HG03457 (cell line): ENCODE measurements at regions not wholly inside any gene's neighbourhood (a gene's known extent, or its start where the extent isn't known, plus 50 kb on each side); places are given as distances from the start of the nearest gene placed in this dataset.

Experiments
- ATAC-seq: cut with Tn5 transposase; IDR thresholded peaks from one replicate; pipeline ENCODE4 v1.9.1; 2021; ENCODE audit warnings: moderate number of reproducible peaks; ENCODE audit not compliant: unreplicated experiment

- no peak for ATAC-seq
Measured at GRCh38 chr2:217749008-217749407, 253.8 kb downstream of the TNS1 start.

- no peak for ATAC-seq
Measured at GRCh38 chr2:217746808-217747207, 256.0 kb downstream of the TNS1 start.

- ATAC-seq, result no peak
Measured at GRCh38 chr2:217743966-217744761, 258.6 kb downstream of the TNS1 start.

GRCh38 chr2:217743407-217743806 is 259.4 kb downstream of the TNS1 start:
- ATAC-seq, result no peak

GRCh38 chr2:217742841-217743240 is 260.0 kb downstream of the TNS1 start:
- no peak for ATAC-seq

DNA sequence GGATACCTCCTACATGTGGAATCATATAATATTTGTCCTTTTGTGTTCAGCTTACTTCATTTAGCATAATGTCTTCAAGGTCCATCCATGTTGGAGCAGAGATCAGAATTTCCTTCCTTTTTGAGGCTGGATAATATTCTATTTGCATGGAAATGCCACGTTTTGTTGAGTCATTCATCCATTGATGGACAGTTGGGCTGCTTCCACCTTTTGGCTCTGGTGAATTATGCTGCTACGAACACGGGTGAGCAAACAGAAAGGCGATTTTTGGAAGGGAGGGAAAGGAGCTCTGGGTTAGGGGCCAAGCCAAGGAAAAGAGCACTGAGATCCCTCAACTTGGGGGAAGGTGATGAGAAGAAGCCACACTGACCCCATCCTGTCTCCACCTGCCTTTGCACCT is 260.5 kb downstream of the TNS1 start:
- no peak for ATAC-seq

DNA sequence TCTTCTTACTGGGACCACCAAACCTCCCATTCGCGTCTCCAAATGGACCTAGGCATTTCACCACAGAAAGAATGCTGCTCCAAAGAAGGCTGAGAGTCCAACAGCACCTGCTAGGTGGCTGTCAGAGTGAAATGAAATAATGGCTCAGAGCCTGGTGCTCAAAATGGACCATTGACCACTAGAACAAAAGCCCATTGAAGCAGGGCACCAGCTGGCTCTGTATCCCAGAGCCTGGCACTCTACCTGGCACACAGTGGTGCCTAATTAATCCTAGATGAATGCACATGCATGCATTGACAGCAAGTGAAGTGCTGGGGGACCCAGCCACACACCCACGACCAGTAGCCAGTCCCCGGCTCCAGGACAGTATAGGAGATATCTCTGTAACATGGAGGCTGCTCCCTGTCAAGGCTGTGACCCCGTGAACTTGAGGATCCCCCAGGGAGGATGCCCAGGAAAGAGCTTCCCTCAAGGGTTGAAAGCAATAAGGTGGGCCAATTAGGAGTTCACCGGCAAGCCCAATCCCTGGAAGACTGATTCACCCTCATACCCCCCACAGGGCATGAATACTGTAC is 261.3 kb downstream of the TNS1 start:
- ATAC-seq, result no peak

DNA sequence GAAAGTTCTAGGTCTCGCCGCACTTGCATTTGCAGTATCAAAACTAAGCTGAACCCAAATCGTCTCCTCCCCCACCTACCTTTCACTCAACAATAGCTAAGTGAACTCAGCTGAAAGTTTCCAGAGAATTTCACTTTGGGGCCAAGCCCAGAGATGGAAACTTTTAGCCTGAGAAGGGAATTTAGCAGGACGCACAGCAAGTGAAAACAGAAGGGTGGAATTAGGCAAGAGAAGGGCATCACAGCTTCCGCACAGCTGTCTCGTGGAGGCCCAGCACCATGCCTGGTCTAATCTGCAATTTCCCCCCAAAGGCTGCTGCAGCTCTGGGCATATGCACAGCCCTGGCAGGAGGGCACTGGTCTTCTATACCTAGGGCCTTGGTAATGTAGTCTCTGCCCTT is 262.0 kb downstream of the TNS1 start:
- no peak for ATAC-seq

DNA sequence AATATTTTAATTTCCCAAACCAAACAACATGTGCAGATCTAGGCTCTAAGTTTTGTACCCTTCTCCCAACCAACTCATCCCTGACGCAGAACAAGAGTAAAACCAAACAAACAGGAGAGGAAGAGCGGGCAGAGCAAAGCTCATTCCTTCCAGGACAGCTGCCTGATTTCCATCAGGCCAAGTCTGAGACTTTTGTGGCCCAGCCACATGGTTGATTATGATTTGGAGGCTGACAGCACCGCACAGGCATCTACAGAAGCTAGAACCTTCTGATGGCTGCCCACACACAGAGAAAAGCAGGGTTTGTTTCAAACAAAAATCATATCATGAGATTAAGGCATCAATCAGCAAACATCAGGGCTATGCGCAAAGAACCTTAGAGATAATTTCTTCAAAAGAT is 262.6 kb downstream of the TNS1 start:
- no peak for ATAC-seq

- ATAC-seq, result no peak
Measured at GRCh38 chr2:217739741-217740140, 263.1 kb downstream of the TNS1 start.

GRCh38 chr2:217738061-217738460 is 264.7 kb downstream of the TNS1 start:
- ATAC-seq, result no peak

GRCh38 chr2:217736776-217737550 is 265.8 kb downstream of the TNS1 start:
- no peak for ATAC-seq

GRCh38 chr2:217735899-217736298 is 266.9 kb downstream of the TNS1 start:
- no peak for ATAC-seq

DNA sequence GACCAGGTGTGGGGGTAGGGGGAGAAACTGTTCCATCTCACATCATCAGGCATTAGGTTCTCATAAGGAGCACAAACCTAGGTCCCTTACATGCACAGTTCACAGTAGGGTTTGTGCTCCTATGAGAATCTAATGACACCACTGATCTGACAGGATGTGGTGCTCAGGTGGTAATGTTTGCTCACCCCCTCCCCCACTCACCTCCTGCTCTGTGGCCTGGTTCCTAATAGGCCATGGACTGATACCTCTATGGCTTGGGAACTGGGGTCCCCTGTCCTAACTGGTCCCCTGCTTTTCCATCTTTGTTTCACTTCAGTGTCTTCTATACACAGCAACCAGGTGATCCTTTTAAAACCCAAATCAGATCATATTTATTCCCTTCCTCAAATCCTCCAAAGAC is 267.8 kb downstream of the TNS1 start:
- ATAC-seq, result no peak

GRCh38 chr2:217733461-217733860 is 269.3 kb downstream of the TNS1 start:
- no peak for ATAC-seq

GRCh38 chr2:217732992-217733391 is 269.8 kb downstream of the TNS1 start:
- no peak for ATAC-seq

- ATAC-seq, result no peak
Measured at GRCh38 chr2:217731805-217732204, 271.0 kb downstream of the TNS1 start.

DNA sequence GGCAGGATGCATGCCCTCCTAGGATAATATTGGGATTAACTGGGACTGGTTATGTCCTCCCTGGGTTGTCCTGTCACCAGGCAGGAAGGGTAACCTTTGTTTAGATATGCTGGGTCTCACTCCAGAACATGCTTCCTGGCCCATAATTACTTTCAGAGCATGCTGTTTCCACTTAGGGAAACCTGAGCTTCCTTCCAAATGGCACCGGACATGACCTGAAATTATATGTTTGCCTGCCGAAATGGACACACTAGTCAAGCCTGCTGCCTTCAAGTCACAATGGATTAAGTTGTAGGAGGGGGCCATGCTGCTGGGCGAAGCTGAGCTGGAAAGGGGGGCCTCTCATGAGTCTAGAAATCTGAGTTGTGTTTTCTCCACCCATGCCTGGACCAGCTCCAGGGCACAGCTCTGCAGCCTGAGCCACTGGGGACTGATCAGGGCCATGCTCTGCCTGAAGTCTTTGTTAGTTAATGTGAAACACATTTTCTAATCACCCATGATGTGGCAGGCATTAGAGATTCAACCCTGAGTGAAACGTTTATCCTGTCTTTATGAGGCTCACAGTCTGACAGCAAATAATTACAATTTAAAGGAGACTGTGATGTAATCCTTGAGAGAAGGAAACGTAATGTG is 273.3 kb downstream of the TNS1 start:
- no peak for ATAC-seq

GRCh38 chr2:217727801-217728200 is 275.0 kb downstream of the TNS1 start:
- ATAC-seq, result no peak

DNA sequence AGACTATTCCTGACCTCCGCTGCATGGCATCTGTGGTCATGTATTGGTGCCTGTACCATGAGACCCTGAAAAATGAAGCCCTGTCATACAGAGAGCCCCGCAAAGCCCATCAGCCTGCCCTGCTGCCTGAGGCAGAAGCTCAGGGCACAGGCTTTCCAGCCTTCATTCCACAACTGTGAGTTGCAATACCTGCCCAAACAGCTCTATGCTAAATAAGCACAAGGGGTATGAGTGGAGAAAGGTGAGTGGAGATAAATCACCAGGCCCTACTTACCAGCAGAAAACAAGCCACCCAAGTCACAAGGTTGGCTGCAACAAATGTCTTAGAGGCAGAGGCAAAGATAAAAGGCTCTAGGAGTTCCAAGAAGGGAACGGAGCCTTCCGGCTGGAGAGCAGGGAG is 277.4 kb downstream of the TNS1 start:
- no peak for ATAC-seq

DNA sequence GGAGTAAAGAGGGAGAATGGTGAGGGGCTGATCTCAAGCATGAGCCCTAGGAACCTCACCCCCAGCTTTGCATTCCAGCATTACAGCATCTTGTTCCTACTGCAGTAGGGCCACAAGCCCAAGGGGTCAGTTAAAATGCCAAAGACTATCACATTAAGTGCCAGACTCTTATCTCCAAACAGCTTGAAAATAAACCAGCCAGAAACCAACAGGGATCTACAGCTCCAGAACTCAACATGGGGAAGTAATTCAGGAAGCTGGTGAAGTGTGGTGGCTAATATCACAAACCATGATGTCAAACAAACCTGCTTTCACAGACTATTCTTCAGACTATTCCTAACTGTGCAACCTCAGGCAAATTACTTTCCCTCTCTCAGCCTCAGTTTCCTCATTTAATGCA is 278.3 kb downstream of the TNS1 start:
- no peak for ATAC-seq

DNA sequence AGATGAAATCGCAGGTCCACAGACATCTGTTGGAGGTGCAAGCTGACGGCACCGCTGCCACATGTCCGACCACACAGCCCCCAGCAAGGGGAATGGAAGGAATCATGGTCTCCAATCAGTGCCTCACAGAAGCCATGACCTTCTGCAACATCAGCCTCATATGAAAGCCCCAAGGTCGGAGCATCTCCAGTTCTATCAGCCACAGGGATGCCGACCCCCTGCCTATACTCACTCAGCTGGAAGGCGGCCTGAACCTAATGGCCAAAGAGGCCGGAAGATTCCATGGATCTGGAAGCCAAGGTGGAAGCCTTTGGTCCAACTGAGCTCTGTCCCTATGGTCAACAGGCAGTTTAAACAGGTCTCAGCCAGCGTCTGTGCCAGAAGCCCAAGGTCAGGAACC is 278.8 kb downstream of the TNS1 start:
- no peak for ATAC-seq
